ENCODE measurements at regions not wholly inside any gene's neighbourhood (a gene's known extent, or its start where the extent isn't known, plus 50 kb on each side); places are given as distances from the start of the nearest gene placed in this dataset.
"Not testable (repeated sequence)": the region's sequence is repeated elsewhere in the genome, so short reads cannot be mapped to it uniquely, and the experiment has no call there.

DNA sequence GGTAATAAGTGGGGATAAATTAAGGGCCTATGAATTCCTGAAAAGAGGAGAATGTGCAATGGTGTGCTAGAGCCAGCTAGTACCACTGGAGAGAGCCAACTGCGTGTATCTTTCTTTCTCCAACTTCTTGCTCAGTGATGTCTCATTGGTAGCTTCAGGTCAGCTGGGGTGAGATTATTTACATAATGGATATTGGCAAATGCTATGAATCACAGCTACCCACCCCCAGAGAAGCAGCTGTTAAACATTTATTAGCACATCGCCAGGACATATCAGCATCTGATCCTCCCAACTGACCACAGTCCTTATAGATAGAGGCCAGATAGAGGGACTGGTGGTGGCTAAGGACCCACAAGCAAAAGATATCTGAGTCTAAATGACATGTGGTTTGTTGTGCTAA lies 421.3 kb downstream of the ACTL7B start:
- ChIA-PET CTCF (no interaction called here), POLR2A (no interaction called here)

GRCh38 chr9:108434036-108434435 lies 421.8 kb downstream of the ACTL7B start:
- ChIA-PET CTCF (no interaction called here), POLR2A (no interaction called here)

GRCh38 chr9:108430655-108431054 lies 425.1 kb downstream of the ACTL7B start:
- ChIA-PET CTCF (no interaction called here), POLR2A (no interaction called here)

GRCh38 chr9:108427751-108428150 lies 428.0 kb downstream of the ACTL7B start:
- CTCF ChIA-PET: no interaction called here
- POLR2A ChIA-PET: no interaction called here

DNA sequence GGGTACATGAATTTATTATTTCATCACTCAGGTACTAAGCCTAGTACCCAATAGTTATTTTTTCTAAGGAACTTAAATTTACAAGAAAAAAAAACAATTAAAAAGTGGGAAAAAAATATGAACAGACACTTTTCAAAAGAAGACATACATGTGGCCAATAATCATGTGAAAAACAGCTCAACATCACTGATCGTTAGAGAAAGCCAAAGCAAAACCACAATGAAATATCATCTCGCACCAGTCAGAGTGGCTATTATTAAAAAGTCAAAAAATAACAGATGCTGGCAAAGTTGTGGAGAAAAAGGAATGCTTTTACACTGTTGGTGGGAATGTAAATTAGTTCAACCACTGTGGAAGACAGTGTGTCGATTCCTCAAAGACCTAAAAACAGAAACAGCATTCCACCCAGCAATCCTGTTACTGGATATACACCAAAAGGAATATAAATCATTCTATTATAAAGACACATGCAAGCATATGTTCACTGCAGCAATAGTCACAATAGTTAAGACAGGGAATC lies 429.3 kb downstream of the ACTL7B start:
- POLR2A ChIA-PET, CTCF ChIA-PET: not testable (repeated sequence)

DNA sequence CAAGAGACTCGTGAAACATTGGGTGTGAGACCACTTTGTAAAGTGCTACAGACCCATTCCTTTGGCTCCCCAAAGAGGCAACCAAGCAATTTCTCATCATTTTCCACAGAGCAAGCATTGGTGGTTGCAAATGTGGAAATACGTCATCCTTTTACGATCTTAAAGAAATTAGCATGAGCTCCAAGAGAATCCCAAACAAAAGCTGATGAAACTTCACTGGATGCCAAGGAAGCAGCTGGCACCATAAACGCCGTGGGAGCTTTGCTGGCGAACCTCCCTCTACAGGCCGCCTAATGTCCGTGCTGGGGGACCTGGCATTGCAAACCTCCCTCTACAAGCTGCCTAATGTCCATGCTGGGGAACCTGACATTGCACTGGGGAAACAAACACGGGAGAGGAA lies 432.4 kb downstream of the ACTL7B start:
- CTCF ChIA-PET: no interaction called here
- POLR2A ChIA-PET: no interaction called here

GRCh38 chr9:108419379-108419778 lies 436.4 kb downstream of the ACTL7B start:
- CTCF ChIA-PET: no interaction called here
- POLR2A ChIA-PET: no interaction called here

DNA sequence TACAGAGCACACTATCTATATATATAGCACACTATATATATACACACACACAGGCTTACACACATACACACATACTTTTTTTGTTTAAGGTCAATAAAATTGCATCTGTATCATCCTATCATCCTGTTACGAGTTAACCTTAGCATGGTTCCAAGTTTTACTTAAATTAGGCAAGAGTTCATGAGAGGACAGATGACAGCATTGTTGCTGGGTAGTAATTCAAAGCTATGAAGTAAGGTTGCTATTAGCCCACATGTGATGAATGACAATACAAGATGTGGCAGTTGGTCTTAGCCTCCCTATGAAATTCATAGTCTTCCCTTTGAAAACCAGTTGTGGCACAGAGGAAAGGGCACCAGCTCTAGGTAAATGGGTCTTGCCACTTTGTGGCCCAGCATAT lies 438.1 kb downstream of the ACTL7B start:
- POLR2A ChIA-PET: no interaction called here
- CTCF ChIA-PET: no interaction called here

GRCh38 chr9:108417312-108417711 lies 438.5 kb downstream of the ACTL7B start:
- CTCF ChIA-PET: no interaction called here

GRCh38 chr9:108416324-108416723 lies 439.5 kb downstream of the ACTL7B start:
- ChIA-PET CTCF (interaction anchor here (0.7 kb wide), 1 partner anchor 232 kb away, joined by 3 read pairs; no protein-coding TSS in a partner anchor), POLR2A (no interaction called here)

More at GRCh38 chr9:108417312-108417711, 438.5 kb downstream of the ACTL7B start:
- POLR2A ChIA-PET: no interaction called here

- CTCF ChIA-PET: no interaction called here
- POLR2A ChIA-PET: no interaction called here
Observed at GRCh38 chr9:108413809-108414208, 442.0 kb downstream of the ACTL7B start.

GRCh38 chr9:108412755-108413154 lies 443.0 kb downstream of the ACTL7B start:
- CTCF ChIA-PET: no interaction called here
- POLR2A ChIA-PET: no interaction called here

GRCh38 chr9:108411632-108412031 lies 444.2 kb downstream of the ACTL7B start:
- POLR2A ChIA-PET: no interaction called here
- CTCF ChIA-PET: no interaction called here

GRCh38 chr9:108410161-108410560 lies 445.6 kb downstream of the ACTL7B start:
- ChIA-PET CTCF (no interaction called here), POLR2A (no interaction called here)

- POLR2A ChIA-PET: no interaction called here
- CTCF ChIA-PET: no interaction called here
Observed at GRCh38 chr9:108400297-108400696, 455.5 kb downstream of the ACTL7B start.

GRCh38 chr9:108399851-108400250 lies 455.9 kb downstream of the ACTL7B start:
- ChIA-PET CTCF (no interaction called here), POLR2A (no interaction called here)

- ChIA-PET CTCF (no interaction called here), POLR2A (no interaction called here)
Observed at GRCh38 chr9:108397286-108397685, 458.5 kb downstream of the ACTL7B start.

DNA sequence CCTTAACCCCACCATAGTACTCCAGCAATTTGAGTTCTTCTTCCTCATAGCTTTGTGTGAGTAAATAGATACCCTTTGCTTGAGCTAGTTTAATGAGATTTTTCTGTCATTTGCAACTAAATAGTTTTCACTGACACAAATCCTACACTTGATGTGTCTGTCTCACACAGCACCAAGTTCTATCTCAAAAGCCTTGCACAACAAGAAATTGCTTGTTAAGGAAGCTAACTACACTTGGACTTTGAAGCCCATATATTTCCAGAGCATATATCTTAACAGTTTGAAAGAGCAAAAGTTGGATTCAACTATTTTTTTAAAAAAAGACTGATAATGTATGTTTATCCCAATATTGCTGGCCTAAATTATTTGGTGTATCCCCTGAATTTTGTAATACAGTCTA lies 459.2 kb downstream of the ACTL7B start:
- ChIA-PET POLR2A (no interaction called here), CTCF (no interaction called here)

DNA sequence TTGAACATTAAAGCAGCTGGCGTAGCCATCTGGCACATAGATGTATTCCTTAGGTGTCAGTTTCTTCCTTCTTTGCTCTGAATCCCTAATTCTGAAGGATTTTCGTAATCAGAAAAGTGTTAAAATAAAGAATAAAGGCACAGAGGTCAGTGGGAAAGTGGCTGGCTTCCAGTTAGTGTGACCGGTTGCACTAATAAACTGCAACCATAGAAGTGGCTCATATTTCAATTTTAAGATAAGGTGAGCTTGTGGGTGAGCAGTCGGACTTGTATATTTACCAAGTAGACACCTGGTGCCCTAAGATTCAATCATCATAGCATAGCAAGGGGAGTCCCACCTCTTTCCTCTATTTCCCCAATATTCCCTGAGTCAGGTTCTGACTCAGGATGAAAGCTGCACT lies 459.6 kb downstream of the ACTL7B start:
- ChIA-PET POLR2A (no interaction called here), CTCF (no interaction called here)

GRCh38 chr9:108395421-108395820 lies 460.4 kb downstream of the ACTL7B start:
- ChIA-PET POLR2A (no interaction called here), CTCF (no interaction called here)

DNA sequence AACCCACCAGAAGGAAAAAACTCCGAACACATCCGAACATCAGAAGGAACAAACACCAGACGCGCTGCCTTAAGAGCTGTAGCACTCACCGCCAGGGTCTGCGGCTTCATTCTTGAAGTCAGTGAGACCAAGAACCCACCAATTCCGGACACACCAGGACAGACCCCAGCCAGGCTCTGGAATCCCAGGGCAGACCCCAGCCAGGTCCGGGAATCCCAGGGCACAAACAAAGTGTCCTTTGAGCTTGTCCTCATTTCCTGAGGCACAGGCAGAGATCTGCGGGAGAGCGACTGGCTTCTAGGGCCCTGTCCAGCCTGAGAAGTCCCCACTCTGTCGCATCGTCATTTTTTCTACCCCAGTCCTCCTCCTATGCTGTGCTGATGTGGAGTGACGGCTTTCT lies 461.1 kb downstream of the ACTL7B start:
- CTCF ChIA-PET: no interaction called here
- POLR2A ChIA-PET: no interaction called here

- POLR2A ChIA-PET, CTCF ChIA-PET: not testable (repeated sequence)
Observed at GRCh38 chr9:108393481-108394001, 462.2 kb downstream of the ACTL7B start.

DNA sequence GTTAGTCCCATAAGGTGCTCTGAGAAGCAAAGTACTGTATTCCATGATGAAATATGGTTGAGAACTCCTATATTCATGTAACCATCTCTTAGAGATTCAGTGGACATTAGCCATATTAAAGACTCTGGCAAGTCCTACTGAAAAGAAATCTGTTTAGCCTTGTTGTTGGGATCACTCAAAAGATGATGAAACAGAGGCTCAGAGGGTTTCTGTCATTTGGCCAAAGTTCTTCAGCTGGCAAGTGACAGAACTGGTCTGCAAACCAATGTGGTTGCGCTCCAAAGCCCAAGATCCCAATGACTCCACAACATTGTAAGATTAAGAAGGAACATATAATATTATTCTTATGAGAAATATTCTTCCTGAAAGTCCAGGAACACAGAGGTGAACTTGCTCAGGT lies 462.9 kb downstream of the ACTL7B start:
- ChIA-PET CTCF (no interaction called here), POLR2A (no interaction called here)

Measured in activated CD8-positive, alpha-beta memory T cell treated with anti-CD3 and anti-CD28 coated beads for 36 hours (primary cell).